ENCODE measurements at regions not wholly inside any gene's neighbourhood (a gene's known extent, or its start where the extent isn't known, plus 50 kb on each side); places are given as distances from the start of the nearest gene placed in this dataset.

DNA sequence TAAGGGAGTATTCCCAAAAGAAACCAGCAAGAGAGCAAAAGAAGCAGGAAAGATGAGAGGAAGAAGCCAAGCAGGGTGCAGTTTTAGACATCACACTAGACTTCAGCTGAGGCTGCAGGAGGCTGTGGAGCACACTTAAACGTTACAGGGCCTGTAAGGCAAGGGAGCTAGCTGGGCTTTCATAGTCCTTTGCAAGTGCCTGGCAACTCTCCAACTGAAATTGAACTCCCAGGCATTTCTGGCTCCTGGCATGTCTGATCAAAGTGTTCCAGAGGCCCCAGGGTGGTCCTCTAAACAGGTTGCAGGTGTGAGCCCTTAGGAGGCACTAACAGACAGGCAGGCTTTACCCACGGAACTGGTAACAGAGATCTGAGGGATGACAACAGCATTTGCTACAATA is 750.2 kb downstream of the XPNPEP1 start:
- TF ChIP-seq, protein P1, sequence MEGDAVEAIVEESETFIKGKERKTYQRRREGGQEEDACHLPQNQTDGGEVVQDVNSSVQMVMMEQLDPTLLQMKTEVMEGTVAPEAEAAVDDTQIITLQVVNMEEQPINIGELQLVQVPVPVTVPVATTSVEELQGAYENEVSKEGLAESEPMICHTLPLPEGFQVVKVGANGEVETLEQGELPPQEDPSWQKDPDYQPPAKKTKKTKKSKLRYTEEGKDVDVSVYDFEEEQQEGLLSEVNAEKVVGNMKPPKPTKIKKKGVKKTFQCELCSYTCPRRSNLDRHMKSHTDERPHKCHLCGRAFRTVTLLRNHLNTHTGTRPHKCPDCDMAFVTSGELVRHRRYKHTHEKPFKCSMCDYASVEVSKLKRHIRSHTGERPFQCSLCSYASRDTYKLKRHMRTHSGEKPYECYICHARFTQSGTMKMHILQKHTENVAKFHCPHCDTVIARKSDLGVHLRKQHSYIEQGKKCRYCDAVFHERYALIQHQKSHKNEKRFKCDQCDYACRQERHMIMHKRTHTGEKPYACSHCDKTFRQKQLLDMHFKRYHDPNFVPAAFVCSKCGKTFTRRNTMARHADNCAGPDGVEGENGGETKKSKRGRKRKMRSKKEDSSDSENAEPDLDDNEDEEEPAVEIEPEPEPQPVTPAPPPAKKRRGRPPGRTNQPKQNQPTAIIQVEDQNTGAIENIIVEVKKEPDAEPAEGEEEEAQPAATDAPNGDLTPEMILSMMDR (conservative IDR thresholded peaks at IDR 0.05; ENCODE audit: low read depth, low read length), result no peak
- TF ChIP-seq EZH2 (IDR thresholded peaks at IDR 0.05; ENCODE audit: low read length, unreplicated experiment) (no peak), EZH2phosphoT487 (IDR thresholded peaks at IDR 0.05; ENCODE audit: borderline replicate concordance, low read length) (no peak)
